ENCODE measurements at regions not wholly inside any gene's neighbourhood (a gene's known extent, or its start where the extent isn't known, plus 50 kb on each side); places are given as distances from the start of the nearest gene placed in this dataset.
"Not testable (repeated sequence)": the region's sequence is repeated elsewhere in the genome, so short reads cannot be mapped to it uniquely, and the experiment has no call there.

- Histone ChIP-seq H3K9ac (ENCODE audit: low read depth in 1 of 2, low read length in 2 of 2) (no peak overlapping the region), H3K4me3 (ENCODE audit: low read depth in 1 of 2, low read length in 2 of 2) (no peak overlapping the region), H3K9me3 (ENCODE audit: control insufficient read depth in 1 of 2, low read length in 2 of 2) (no peaks in the 10 kb centered on the region), H3K27ac (ENCODE audit: low read depth, low read length) (no peak overlapping the region), H3K4me1 (ENCODE audit: control insufficient read depth in 1 of 2, insufficient read depth in 2 of 2, low read length in 2 of 2) (no peaks in the 10 kb centered on the region), H3K36me3 (ENCODE audit: control insufficient read depth in 1 of 2, insufficient read depth in 2 of 2, low read length in 2 of 2) (no peaks in the 10 kb centered on the region), H3K27me3 (ENCODE audit: control insufficient read depth in 1 of 2, insufficient read depth in 2 of 2, low read length in 2 of 2) (no peaks in the 10 kb centered on the region)
Observed at GRCh38 chr17:63019138-63019873, 53.3 kb downstream of the TANC2 start.

- no peaks in the 10 kb centered on the region for H3K9me3 ChIP-seq (ENCODE audit: control insufficient read depth in 1 of 2, low read length in 2 of 2)
- H3K36me3 ChIP-seq (ENCODE audit: control insufficient read depth in 1 of 2, insufficient read depth in 2 of 2, low read length in 2 of 2): no peaks in the 10 kb centered on the region
- H3K9ac ChIP-seq (ENCODE audit: low read depth in 1 of 2, low read length in 2 of 2): no peak overlapping the region
- H3K4me1 ChIP-seq (ENCODE audit: control insufficient read depth in 1 of 2, insufficient read depth in 2 of 2, low read length in 2 of 2): no peaks in the 10 kb centered on the region
- H3K27ac ChIP-seq (ENCODE audit: low read depth, low read length): no peak overlapping the region
- H3K27me3 ChIP-seq (ENCODE audit: control insufficient read depth in 1 of 2, insufficient read depth in 2 of 2, low read length in 2 of 2): no peaks in the 10 kb centered on the region
- no peak overlapping the region for H3K4me3 ChIP-seq (ENCODE audit: low read depth in 1 of 2, low read length in 2 of 2)
Observed at GRCh38 chr17:63022567-63022966, 56.5 kb downstream of the TANC2 start.

- Histone ChIP-seq H3K27ac (ENCODE audit: low read depth, low read length) (no peak overlapping the region), H3K9ac (ENCODE audit: low read depth in 1 of 2, low read length in 2 of 2) (no peak overlapping the region), H3K9me3 (ENCODE audit: control insufficient read depth in 1 of 2, low read length in 2 of 2) (no peaks in the 10 kb centered on the region), H3K4me3 (ENCODE audit: low read depth in 1 of 2, low read length in 2 of 2) (no peak overlapping the region), H3K27me3 (ENCODE audit: control insufficient read depth in 1 of 2, insufficient read depth in 2 of 2, low read length in 2 of 2) (no peaks in the 10 kb centered on the region), H3K4me1 (ENCODE audit: control insufficient read depth in 1 of 2, insufficient read depth in 2 of 2, low read length in 2 of 2) (no peaks in the 10 kb centered on the region), H3K36me3 (ENCODE audit: control insufficient read depth in 1 of 2, insufficient read depth in 2 of 2, low read length in 2 of 2) (no peaks in the 10 kb centered on the region)
Observed at GRCh38 chr17:63023049-63023448, 57.0 kb downstream of the TANC2 start.

GRCh38 chr17:63024201-63024600 lies 58.2 kb downstream of the TANC2 start:
- Histone ChIP-seq H3K9me3 (ENCODE audit: control insufficient read depth in 1 of 2, low read length in 2 of 2) (no peaks in the 10 kb centered on the region), H3K9ac (ENCODE audit: low read depth in 1 of 2, low read length in 2 of 2) (no peak overlapping the region), H3K36me3 (ENCODE audit: control insufficient read depth in 1 of 2, insufficient read depth in 2 of 2, low read length in 2 of 2) (no peaks in the 10 kb centered on the region), H3K4me3 (ENCODE audit: low read depth in 1 of 2, low read length in 2 of 2) (no peak overlapping the region), H3K4me1 (ENCODE audit: control insufficient read depth in 1 of 2, insufficient read depth in 2 of 2, low read length in 2 of 2) (no peaks in the 10 kb centered on the region), H3K27ac (ENCODE audit: low read depth, low read length) (no peak overlapping the region), H3K27me3 (ENCODE audit: control insufficient read depth in 1 of 2, insufficient read depth in 2 of 2, low read length in 2 of 2) (no peaks in the 10 kb centered on the region)

GRCh38 chr17:63024716-63025115 lies 58.7 kb downstream of the TANC2 start:
- H3K9ac ChIP-seq (ENCODE audit: low read depth in 1 of 2, low read length in 2 of 2): no peak overlapping the region
- no peaks in the 10 kb centered on the region for H3K27me3 ChIP-seq (ENCODE audit: control insufficient read depth in 1 of 2, insufficient read depth in 2 of 2, low read length in 2 of 2)
- no peaks in the 10 kb centered on the region for H3K9me3 ChIP-seq (ENCODE audit: control insufficient read depth in 1 of 2, low read length in 2 of 2)
- no peak overlapping the region for H3K4me3 ChIP-seq (ENCODE audit: low read depth in 1 of 2, low read length in 2 of 2)
- H3K4me1 ChIP-seq (ENCODE audit: control insufficient read depth in 1 of 2, insufficient read depth in 2 of 2, low read length in 2 of 2): no peaks in the 10 kb centered on the region
- H3K36me3 ChIP-seq (ENCODE audit: control insufficient read depth in 1 of 2, insufficient read depth in 2 of 2, low read length in 2 of 2): no peaks in the 10 kb centered on the region
- H3K27ac ChIP-seq (ENCODE audit: low read depth, low read length): no peak overlapping the region

- H3K36me3 ChIP-seq (ENCODE audit: control insufficient read depth in 1 of 2, insufficient read depth in 2 of 2, low read length in 2 of 2); H3K9ac ChIP-seq (ENCODE audit: low read depth in 1 of 2, low read length in 2 of 2); H3K27ac ChIP-seq (ENCODE audit: low read depth, low read length): not testable (repeated sequence)
Observed at GRCh38 chr17:63025637-63026036, 59.6 kb downstream of the TANC2 start.

GRCh38 chr17:63029541-63029940 lies 63.5 kb downstream of the TANC2 start:
- H3K27me3 ChIP-seq (ENCODE audit: control insufficient read depth in 1 of 2, insufficient read depth in 2 of 2, low read length in 2 of 2): no peaks in the 10 kb centered on the region
- no peak overlapping the region for H3K4me3 ChIP-seq (ENCODE audit: low read depth in 1 of 2, low read length in 2 of 2)
- H3K9me3 ChIP-seq (ENCODE audit: control insufficient read depth in 1 of 2, low read length in 2 of 2): no peaks in the 10 kb centered on the region
- H3K9ac ChIP-seq (ENCODE audit: low read depth in 1 of 2, low read length in 2 of 2): no peak overlapping the region
- no peak overlapping the region for H3K27ac ChIP-seq (ENCODE audit: low read depth, low read length)
- H3K36me3 ChIP-seq (ENCODE audit: control insufficient read depth in 1 of 2, insufficient read depth in 2 of 2, low read length in 2 of 2): no peaks in the 10 kb centered on the region
- peaks cover 0 to 6% of the 10 kb centered on the region in 2 donors for H3K4me1 ChIP-seq (ENCODE audit: control insufficient read depth in 1 of 2, insufficient read depth in 2 of 2, low read length in 2 of 2)

More at GRCh38 chr17:63025637-63026036, 59.6 kb downstream of the TANC2 start:
- not testable (repeated sequence) for H3K4me3 ChIP-seq (ENCODE audit: low read depth in 1 of 2, low read length in 2 of 2); H3K4me1 ChIP-seq (ENCODE audit: control insufficient read depth in 1 of 2, insufficient read depth in 2 of 2, low read length in 2 of 2); H3K9me3 ChIP-seq (ENCODE audit: control insufficient read depth in 1 of 2, low read length in 2 of 2); H3K27me3 ChIP-seq (ENCODE audit: control insufficient read depth in 1 of 2, insufficient read depth in 2 of 2, low read length in 2 of 2)

- H3K9me3 ChIP-seq (ENCODE audit: control insufficient read depth in 1 of 2, low read length in 2 of 2): no peaks in the 10 kb centered on the region
- H3K36me3 ChIP-seq (ENCODE audit: control insufficient read depth in 1 of 2, insufficient read depth in 2 of 2, low read length in 2 of 2): no peaks in the 10 kb centered on the region
- H3K27me3 ChIP-seq (ENCODE audit: control insufficient read depth in 1 of 2, insufficient read depth in 2 of 2, low read length in 2 of 2): no peaks in the 10 kb centered on the region
- no peak overlapping the region for H3K4me3 ChIP-seq (ENCODE audit: low read depth in 1 of 2, low read length in 2 of 2)
- no peak overlapping the region for H3K9ac ChIP-seq (ENCODE audit: low read depth in 1 of 2, low read length in 2 of 2)
- no peak overlapping the region for H3K27ac ChIP-seq (ENCODE audit: low read depth, low read length)
- peaks cover 0 to 6% of the 10 kb centered on the region in 2 donors for H3K4me1 ChIP-seq (ENCODE audit: control insufficient read depth in 1 of 2, insufficient read depth in 2 of 2, low read length in 2 of 2)
Observed at GRCh38 chr17:63032142-63032541, 66.1 kb downstream of the TANC2 start.

GRCh38 chr17:63033142-63033541 lies 67.1 kb downstream of the TANC2 start:
- Histone ChIP-seq H3K36me3 (ENCODE audit: control insufficient read depth in 1 of 2, insufficient read depth in 2 of 2, low read length in 2 of 2) (no peaks in the 10 kb centered on the region), H3K27ac (ENCODE audit: low read depth, low read length) (no peak overlapping the region), H3K9me3 (ENCODE audit: control insufficient read depth in 1 of 2, low read length in 2 of 2) (no peaks in the 10 kb centered on the region), H3K4me3 (ENCODE audit: low read depth in 1 of 2, low read length in 2 of 2) (no peak overlapping the region), H3K4me1 (ENCODE audit: control insufficient read depth in 1 of 2, insufficient read depth in 2 of 2, low read length in 2 of 2) (peaks cover 0 to 6% of the 10 kb centered on the region in 2 donors), H3K9ac (ENCODE audit: low read depth in 1 of 2, low read length in 2 of 2) (no peak overlapping the region), H3K27me3 (ENCODE audit: control insufficient read depth in 1 of 2, insufficient read depth in 2 of 2, low read length in 2 of 2) (no peaks in the 10 kb centered on the region)

- Histone ChIP-seq H3K9ac (ENCODE audit: low read depth in 1 of 2, low read length in 2 of 2) (no peak overlapping the region), H3K9me3 (ENCODE audit: control insufficient read depth in 1 of 2, low read length in 2 of 2) (no peaks in the 10 kb centered on the region), H3K36me3 (ENCODE audit: control insufficient read depth in 1 of 2, insufficient read depth in 2 of 2, low read length in 2 of 2) (no peaks in the 10 kb centered on the region), H3K4me1 (ENCODE audit: control insufficient read depth in 1 of 2, insufficient read depth in 2 of 2, low read length in 2 of 2) (peaks cover 2 to 21% of the 10 kb centered on the region in 2 donors), H3K27me3 (ENCODE audit: control insufficient read depth in 1 of 2, insufficient read depth in 2 of 2, low read length in 2 of 2) (no peaks in the 10 kb centered on the region), H3K27ac (ENCODE audit: low read depth, low read length) (no peak overlapping the region), H3K4me3 (ENCODE audit: low read depth in 1 of 2, low read length in 2 of 2) (no peak overlapping the region)
Observed at GRCh38 chr17:63035271-63035670, 69.2 kb downstream of the TANC2 start.

Data from duodenal mucosa (tissue), 2 donors.